Head of caudate nucleus (tissue), 42 donors: ENCODE measurements at regions not wholly inside any gene's neighbourhood (a gene's known extent, or its start where the extent isn't known, plus 50 kb on each side); places are given as distances from the start of the nearest gene placed in this dataset.
"Not testable (repeated sequence)": the region's sequence is repeated elsewhere in the genome, so short reads cannot be mapped to it uniquely, and the experiment has no call there.

Source experiments
- DNase-seq, 42 donors: peaks; one replicate each; pipeline versions ENCODE4 v3.0.0 to v3.0.0-alpha.2; 2020 to 2021; ENCODE audit warnings: mixed read lengths in 7 of 42
- intact Hi-C: fragments of 100-400 bp; cut with DNase I; formaldehyde crosslinking; loops from one replicate; pipeline ENCODE4 v1.15.0; 2022

GRCh38 chr17:13120864-13121263 is 103.0 kb upstream of the ELAC2 start:
- no peak for DNase-seq
- intact Hi-C loops, result no loop called here

GRCh38 chr17:13118311-13118710 is 100.5 kb upstream of the ELAC2 start:
- DNase-seq, result no peak
- intact Hi-C loops, result no loop called here

GRCh38 chr17:13117616-13118015 is 99.8 kb upstream of the ELAC2 start:
- intact Hi-C loops, result no loop called here
- no peak for DNase-seq

- intact Hi-C loops, result no loop called here
- DNase-seq, result peak in 32 of 42 donors; percentile 7 to 58 (median 21)
Observed at GRCh38 chr17:13114601-13115031, 96.8 kb upstream of the ELAC2 start.

GRCh38 chr17:13113821-13114525 is 96.1 kb upstream of the ELAC2 start:
- peak; percentile 46 to 95 (median 78) for DNase-seq
- intact Hi-C loops, result no loop called here

DNA sequence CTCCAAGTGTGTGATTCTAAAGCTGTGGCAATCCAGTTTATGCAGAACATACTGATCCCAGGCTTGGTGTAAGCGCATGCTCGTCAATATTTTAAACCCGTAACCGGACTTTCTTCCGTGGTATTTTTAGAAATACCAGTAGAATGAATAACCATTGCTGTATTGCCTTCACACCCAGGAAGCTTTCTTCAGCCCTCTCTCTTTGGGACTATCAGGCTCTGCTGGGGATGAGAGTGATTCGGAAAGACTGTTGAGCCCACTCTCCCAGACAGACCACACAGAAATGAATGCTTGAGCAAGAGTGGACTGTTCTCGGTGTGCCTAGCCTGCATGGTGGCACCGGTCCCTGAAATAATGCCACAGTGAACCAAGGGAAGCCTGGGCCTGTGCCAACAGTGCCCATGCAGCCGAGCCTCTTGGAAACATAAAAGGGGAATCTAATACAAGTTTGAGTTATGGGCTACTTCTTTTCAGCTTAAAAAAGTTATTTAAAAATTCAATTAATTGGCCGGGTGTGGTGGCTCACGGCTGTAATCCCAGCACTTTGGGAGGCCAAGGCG is 89.9 kb upstream of the ELAC2 start:
- intact Hi-C loops, result no loop called here
- DNase-seq, result no peak

DNA sequence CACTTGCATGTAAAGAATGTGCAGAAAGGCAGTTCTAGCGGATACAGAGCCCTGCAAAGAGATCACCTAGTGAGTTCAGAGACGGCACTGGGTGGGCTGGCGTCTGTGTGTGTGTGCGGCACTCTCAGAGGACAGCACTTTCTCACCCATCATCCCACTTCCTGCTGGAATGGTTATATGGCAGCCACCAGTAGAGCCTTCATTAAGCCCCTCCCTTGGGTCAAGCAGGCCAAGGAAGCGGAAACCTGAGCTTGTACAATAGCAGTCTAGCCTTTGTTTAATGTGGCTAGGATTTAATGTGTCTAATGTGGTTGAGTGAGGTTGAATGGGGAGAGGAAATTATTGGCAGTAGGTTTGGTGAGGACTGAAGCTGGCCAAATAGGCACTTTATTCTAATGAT is 88.3 kb upstream of the ELAC2 start:
- DNase-seq, result no peak
- intact Hi-C loops, result no loop called here

GRCh38 chr17:13104576-13104975 is 86.7 kb upstream of the ELAC2 start:
- intact Hi-C loops, result no loop called here
- DNase-seq, result no peak

- intact Hi-C loops, result no loop called here
Observed at GRCh38 chr17:13102477-13102876, 84.7 kb upstream of the ELAC2 start.

GRCh38 chr17:13099926-13100325 is 82.1 kb upstream of the ELAC2 start:
- DNase-seq, result no peak
- intact Hi-C loops, result no loop called here

More at GRCh38 chr17:13102477-13102876, 84.7 kb upstream of the ELAC2 start:
- DNase-seq, result no peak

DNA sequence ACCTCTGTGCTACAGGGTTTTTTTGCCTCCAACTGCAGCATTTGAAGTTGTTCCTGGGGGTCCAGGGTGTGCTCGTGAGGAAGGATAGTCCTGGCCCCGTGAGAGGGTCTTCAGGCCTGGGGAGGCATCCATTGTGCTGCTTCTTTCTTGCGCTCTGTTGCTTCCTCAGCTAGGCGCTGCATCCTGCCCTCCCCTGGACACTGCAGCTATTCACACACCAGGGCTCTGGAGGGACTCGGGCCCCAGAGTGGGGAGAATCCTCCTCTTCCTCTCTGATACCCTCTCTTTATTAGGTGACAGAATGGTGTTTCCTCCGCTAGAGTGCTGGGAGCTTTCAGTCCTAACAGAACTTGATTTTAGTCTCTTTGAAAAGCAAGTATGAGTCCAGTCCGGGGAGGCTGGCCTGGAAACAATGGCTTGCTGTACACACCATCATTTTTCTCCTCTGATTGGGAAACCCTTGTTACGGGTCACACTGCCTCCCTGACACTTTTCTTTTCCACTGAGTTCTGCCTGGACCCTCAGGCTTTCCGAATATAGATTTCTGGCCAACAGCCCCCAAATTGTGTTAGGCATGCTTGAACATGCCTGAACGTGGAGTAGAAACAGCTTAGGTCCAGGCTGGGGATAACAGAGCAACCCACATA is 81.4 kb upstream of the ELAC2 start:
- DNase-seq, result no peak
- intact Hi-C loops, result no loop called here

- DNase-seq, result no peak
- intact Hi-C loops, result no loop called here
Observed at GRCh38 chr17:13096291-13096690, 78.5 kb upstream of the ELAC2 start.

GRCh38 chr17:13092010-13092409 is 74.2 kb upstream of the ELAC2 start:
- intact Hi-C loops, DNase-seq: not testable (repeated sequence)

DNA sequence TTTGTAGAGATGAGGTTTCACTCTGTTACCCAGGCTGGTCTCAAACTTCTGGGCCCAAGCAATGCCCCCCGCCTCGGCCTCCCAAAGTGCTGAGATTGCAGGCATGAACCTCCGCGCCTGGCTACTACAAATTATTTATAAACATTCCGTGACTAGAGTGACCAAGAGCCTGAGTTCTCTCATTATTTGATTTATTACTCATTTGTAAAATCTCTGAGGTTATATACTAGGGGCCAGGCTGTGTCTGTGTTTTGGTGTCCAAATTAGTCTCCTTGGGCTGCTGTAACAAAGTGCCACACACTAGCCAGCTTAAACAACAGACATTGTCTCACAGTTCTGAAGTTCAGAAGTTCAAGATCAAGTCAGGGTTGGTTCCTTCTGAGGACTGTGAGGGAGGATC is 70.8 kb upstream of the ELAC2 start:
- intact Hi-C loops, result no loop called here
- DNase-seq, result no peak

DNA sequence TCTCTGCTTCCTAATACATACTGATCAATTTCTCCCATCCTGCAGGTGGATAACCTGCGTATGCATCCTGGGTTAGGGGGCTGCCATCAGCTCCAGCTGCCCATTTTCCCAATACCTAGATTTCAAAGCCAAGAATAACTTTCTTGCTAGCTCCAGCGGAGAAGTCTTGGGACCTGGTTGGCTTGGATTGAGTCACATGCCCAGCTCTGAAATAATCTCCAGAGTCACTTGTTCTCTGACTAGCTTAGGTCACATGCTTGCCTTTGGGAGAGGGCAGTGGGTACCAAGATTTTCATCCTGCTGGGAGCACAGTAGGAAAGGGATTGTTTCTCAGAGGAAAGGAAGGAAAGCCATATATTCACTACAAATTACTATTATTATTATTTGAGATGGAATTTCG is 70.0 kb upstream of the ELAC2 start:
- no peak for DNase-seq
- intact Hi-C loops, result no loop called here

- intact Hi-C loops, result no loop called here
Observed at GRCh38 chr17:13086142-13086769, 68.4 kb upstream of the ELAC2 start.

GRCh38 chr17:13085578-13085977 is 67.8 kb upstream of the ELAC2 start:
- intact Hi-C loops, result no loop called here
- DNase-seq, result no peak

More at GRCh38 chr17:13086142-13086769, 68.4 kb upstream of the ELAC2 start:
- no peak for DNase-seq

DNA sequence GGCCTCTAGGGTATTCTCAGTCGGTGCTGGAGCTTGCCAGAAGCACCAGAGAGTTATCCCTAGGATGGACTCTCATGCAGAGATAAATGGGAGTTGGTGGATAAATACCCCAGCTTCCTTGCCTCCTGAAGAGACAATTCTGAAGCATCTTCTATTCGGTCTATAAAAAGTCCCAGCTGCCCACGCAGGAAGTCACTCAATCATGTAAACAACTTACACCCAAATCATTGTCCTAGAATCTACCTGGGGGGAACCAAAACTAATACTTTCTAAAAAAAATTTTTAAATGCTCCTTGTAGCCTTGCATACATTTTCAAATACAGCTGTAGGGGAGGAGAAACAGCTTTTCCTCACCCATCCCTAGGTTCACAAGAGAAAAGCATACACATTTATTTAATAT is 66.6 kb upstream of the ELAC2 start:
- no peak for DNase-seq
- intact Hi-C loops, result no loop called here

DNA sequence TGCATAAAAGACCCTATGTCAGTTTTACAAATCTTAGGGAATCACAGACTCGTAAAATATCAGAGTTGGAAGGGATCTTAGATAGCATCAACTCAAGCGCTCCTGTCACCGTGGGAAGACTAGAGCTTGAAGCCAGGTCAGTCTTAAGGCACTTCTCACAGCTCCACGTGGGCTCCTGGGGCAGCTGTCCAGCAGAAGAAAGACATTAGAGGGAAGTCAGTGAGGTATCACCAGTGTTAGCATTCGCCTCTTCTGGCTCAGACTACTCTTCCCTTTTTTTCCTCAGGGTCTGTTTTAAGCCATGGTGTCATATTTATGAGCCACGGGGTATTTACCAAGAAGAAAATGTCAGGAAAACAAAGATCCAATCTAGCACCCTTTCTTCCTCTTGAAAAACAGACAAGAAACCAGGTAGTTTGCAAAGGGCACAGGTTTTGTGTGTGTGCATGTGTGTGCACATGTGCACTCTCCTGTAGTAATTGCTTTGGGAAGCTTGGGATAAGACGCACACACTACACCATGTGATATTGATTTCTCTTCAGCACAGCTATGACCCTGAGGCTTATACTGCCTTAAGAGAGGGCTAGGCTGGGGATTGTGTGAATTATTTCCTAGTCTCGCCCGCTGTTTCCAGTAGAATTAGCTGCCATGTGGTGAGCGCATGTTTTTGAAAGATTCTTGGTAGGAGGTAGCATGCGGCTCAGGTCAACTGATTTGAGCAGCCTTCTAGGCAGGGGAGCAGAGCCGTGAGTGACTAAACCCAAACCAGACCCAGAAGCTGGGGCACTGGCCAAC is 61.0 kb upstream of the ELAC2 start:
- no peak for DNase-seq
- intact Hi-C loops, result no loop called here
